GM19463 (cell line): ENCODE measurements at regions not wholly inside any gene's neighbourhood (a gene's known extent, or its start where the extent isn't known, plus 50 kb on each side); places are given as distances from the start of the nearest gene placed in this dataset.

Experiments used
- ATAC-seq: cut with Tn5 transposase; IDR thresholded peaks from one replicate; pipeline ENCODE4 v1.9.1; 2021; ENCODE audit warnings: mild to moderate bottlenecking, moderate library complexity; ENCODE audit not compliant: unreplicated experiment

DNA sequence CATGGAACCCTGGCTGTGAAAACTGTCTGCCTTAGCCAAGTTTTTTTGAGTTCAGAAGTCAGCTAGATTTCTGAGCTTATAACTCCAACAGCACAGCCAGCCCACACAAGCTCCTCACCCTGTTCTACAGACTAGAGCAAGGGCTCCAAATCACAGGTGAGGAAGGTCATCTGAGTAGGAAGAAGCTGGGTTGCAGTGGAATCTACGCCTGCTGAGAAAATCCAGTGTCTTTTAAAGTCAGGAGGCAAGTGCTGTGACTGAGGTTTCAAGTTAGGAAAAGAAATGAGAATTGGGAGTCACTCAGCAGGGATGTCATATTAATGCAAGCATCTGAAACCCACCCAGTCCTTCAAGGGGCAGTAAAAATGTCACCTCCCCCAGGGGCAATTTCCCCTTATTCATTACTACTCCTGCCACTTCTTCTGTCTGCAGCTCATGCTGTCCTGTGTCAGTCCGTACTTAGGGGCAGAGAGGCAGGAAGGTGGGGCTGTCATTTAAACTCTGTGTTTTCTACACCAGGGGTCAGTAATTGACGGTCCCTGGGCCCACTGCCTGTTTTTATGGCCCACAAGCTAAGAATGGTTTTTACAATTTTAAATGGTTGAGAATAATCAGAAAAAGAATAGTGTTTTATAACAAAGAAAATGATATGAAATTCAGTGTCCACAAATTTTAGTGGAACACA, 551.1 kb downstream of the BCL11A start:
- no peak for ATAC-seq

DNA sequence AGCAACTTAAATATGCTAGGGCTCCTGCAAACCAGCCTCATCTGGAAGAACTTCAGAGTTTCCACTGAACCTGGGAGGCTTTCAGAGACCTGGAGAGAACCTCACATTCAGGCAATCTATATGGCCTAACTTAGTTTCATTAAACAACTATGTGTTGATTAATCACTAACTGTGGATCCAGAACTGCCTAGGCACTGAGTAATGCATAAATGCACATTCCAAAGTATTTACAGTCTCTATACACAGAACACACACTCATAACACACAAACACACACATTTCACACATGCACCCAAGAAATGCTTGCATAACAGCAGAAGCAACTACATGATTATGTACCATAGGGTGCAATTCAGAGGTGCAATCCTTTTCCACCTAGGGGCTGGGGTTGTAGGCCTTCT, 552.8 kb downstream of the BCL11A start:
- ATAC-seq, result no peak

DNA sequence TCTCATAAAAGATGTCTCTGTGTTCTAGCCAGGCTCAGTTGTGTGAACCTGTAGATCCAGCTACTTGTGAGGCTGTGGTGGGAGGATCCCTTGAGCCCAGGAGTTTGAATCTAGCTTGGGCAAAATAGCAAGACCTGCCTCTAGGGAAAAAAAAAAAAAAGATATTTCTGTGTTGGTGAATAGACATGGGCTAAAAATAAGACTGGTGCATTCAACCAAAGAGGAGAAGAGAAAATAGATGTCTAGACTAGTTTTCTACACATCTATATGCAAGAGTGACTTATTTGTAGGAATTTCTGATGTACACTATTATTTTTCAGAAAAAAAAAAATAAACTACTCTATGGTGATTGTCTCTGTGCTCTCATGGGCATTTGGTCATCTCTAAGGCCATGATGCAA, 555.1 kb downstream of the BCL11A start:
- no peak for ATAC-seq

DNA sequence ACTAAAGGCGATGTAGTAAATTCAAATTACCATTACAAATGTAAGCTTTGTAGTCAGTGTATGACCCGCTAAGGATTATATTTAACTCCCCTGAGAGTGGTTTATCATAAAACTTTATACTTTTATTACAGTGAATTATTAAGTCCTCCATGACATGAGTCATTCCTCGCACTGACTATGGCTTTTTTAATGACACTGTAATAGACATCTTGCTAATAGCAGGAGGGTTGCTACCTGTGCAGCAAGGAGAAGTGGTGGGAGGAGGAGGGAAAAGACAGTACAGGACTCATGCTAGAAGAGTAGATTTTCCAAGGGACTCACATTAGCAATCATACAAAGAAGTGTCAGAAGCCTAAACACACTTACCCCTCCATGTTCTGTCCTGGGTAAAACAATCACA, 556.1 kb downstream of the BCL11A start:
- no peak for ATAC-seq

DNA sequence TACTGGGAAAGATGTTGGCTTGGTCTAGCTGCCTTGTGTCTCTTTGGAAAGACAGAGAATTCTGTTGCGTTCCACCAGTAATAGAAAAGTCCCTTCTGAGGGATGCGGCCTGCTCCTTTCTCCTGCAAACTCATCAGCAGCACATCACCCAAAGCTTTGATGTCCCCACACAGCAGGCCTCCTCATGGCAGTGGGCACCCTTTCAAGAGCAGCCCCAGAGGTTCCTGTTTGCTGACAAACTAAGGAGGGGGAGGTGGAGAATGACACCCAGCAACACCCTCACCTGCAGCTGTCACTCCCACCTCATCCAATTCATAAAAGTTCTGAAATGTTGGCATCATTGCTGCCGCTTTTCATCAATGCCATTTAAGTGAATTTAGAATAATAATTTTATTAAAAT, 556.6 kb downstream of the BCL11A start:
- ATAC-seq, result no peak

DNA sequence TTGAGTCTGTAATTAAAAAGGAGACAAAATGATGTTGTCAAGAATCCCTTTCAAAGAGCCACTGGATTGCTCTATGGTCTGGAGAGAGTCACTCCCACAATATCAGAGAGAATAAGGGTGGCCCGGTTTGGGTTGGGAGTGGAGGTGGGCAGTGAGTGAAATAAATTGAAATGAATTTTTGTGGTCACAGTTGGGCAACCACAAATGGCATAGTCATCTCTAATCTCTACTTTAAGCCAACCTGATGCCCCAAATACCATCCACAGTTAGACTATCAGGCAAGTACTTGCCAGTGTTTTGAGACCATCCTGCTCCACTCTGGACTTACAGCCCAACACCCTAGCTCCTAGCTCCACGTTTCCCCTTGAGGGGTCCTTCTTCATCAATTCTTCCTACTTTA, 559.7 kb downstream of the BCL11A start:
- ATAC-seq, result no peak

DNA sequence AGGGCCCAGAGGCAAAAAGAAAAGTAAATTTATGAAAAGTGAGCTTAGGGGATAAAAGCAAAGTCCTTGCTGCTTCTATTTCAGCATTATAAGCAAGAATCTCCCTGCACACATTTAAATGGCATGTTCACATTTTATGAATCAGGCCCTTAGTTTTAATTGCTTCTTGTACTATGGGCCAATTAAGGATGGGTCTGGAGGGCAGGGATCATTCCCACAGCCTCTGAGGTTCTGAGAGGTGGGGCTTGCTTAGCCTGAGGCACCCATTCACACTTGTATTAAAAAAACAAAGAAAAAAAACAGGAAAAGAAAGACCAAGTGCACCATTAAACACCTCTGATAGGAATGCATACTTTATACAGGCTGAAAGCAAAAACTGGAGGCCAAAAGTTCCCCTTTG, 565.1 kb downstream of the BCL11A start:
- no peak for ATAC-seq

DNA sequence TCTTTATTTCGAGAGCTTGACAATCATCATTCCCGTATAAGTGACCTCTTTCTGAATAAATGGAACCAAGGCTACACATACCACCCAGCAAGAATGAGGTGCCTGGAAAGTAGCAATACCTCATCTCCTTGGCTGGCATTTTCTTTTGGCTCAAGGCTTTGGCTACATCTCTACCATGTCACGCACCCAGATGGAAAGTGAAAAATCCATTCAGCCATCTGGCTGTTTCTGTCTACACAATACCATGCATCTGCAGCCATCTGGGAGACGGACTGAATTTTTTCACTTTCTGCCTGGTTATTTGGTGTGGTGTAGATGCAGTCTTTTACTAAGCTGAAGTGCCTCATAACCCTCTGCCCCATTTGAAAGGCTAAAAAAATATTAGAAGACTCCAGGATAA, 566.9 kb downstream of the BCL11A start:
- no peak for ATAC-seq

DNA sequence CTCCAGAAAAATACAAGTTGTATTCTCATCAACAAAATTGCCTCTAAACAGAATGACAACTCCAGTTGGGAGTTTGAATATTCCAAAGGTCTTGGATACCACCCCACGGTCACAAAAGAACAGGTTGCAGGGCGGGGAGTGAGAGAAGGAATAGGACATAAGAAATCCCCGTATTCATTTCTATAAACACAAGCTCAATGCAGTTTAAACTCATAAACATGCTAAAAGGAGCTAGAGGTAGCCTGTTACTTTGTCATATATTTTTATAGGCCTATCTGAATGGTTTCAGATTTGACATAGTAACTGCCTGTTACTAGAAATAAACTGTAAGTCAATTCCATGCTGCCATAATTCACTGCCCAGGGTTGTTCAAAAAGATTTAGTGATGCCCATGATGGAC, 567.5 kb downstream of the BCL11A start:
- ATAC-seq, result no peak

DNA sequence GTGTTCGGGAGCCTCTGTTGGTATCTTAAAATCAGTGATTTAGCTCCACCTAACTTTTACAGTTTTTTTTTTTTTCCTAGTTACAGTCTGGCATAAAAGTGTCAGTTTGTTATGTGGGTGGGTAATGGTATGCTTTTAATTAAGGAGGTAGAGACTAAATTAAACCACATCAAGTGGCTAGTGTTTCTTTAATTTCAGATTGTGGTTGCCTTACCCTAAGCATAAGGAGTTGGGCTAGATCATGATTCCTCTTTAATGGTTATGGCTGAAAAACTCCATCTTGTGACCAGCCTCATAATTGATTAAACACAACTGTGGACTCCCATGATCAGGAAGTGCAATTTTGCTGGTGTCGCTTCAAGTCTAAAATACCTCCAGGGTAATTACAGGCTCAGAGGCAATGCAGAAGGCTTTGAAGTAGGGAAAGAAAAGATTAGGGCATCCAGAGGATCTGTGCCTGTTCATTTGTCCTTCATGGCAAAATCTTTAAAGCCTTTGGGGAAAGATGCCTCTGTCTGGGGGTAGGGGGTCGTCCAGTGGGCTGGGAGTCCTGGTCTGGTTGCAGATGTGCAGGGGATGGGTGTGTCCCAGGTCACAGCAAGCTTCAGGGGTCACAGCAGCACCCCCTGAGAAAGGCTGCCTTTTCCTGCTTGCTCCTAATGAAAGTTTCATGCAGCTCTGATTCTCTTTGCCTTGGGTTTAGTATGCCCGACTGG, 579.2 kb downstream of the BCL11A start:
- no peak for ATAC-seq

DNA sequence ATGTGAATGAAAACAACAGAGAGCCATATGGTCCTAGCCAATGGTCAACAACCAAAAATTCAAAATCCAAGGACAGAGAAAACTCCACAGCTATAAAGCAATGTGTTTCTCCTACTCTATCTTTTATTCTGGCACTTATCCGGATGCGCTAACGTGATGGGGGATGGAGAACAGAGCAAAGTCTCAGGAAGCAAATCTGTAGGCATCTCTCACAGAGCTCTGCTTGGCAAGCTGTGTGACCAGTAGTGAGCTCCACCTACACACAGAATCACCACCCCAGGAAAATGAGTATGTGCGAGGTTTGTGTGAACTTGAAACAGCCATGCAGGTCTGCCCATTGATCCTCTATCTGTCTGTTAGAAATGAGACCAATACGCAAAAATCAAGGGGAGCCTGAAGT, 584.3 kb downstream of the BCL11A start:
- ATAC-seq, result no peak

DNA sequence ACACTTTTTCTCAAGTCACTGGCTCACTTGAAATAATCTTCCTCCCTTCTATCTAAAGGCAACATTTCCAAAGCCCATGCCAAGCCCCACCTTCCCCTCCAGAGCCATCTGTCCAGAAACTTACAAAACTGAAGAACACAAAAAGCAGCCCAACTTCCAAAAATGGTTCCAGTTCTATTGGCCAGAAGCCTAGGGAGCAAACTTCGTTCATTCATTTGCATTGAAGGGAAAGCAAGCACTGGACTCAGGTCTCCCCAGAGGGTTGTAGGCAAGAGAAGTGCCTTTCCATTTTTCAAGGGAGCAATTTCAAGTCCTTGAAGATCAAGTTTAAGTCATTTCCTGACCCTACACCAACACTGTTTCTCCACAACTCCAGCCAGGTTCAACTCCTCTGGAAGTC, 585.0 kb downstream of the BCL11A start:
- no peak for ATAC-seq

DNA sequence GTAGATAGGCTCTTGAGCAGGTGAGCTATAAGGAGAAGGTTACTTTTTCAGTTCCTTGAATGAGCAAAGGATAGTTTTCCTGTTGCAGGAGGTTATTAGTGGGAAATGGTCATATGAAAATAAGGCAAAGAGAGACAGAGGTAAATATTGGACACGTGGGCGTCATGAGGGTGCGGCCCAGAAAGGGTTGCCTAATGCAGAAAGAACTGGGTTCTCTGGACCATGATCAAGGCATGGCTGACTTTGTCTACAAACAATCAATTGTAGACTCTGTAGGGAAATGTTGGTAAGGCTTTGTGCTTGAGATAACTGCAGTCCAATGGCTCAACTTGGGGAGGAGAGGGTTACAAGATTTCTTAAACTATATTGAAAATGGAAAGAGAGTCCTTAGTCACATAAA, 585.8 kb downstream of the BCL11A start:
- no peak for ATAC-seq

DNA sequence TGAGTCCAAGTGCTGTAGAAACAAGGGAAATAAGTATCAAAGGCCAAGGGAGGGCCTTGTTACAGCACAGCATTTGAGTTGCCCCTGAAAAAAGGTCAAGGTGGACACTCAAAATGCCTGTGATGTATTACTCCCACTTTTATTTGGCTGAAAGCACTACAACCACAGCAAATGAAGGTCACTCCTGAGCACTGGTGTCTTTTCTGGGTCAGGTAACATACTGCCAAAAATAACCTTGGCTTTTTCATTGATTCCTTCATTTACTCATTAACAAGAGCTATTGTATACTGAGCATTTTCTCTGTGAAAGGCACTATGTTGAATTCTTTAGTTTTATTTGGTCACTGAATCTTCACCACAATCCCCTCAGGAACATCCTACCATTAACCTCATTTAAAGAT, 590.3 kb downstream of the BCL11A start:
- no peak for ATAC-seq

DNA sequence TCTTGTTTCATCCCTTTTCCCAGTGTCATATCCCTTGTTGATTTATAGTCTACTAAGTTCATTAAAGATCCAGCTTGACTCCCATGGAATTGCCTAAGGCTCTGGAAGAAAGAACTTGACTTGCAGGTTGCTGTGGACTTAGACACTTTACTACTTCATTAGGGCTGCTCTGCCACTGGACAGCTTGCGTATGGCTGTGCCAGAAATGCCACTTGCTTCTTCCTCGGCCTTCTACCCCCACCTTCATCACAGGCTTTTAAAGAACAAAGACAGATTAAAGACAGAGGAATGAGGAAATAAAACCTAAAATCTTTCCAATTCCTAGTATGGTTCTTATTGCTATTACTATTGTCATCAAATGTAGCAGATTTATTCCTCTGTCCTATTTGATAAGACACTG, 591.7 kb downstream of the BCL11A start:
- ATAC-seq, result no peak

DNA sequence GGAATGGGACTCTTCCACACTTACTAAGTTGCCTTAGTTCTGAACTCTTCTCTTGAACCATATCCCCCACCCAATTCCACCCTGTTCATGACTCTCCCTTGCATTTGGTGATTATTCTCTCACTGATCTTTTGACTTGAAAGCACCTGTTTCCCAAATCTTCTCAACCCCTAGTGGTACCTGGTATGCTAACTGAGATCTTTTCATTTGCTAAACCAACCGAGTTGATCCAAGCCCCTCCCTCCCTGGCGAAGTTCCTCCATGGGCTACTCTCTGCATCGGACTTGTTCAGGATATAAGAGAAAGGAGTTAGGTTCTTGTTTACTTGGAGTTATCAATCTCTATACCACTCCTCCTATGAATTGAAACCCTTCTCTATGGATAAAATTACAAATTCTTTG, 593.5 kb downstream of the BCL11A start:
- ATAC-seq, result no peak

DNA sequence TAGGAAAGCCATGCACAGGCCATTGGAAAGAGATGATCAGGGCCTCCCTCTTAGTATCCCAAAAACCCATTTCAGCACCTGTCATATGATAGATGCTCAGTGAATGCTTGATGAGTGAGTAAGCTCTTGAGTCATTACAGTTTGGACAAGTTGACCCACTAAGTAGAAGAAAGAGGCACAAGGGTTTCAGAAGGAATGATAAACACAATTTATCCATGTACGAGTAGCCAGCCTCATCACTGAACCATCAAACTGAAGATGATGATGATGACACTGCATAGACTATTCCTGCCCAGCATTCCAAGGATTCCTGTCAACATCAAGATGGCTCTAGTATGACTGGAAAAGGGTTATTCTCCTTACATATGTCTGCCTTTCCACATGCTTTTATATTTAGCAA, 596.0 kb downstream of the BCL11A start:
- ATAC-seq, result no peak

DNA sequence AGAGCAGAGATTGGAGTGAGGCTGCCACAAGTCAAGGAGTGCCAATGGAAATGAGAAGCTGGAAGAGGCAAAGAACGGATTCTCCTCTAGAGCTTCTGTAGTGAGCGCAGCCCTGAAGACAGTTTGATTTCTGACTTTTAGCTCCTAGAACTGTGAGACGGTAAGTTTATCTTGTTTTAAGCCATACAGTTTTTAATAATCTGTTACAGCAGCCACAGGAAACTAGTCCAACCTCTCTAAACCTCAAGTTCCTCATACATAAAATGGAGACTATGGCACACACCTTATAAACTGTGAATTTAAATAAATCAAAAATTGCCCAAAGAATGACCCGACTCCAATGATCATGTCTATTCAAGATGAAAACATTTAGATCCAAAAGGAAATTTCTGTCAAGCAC, 596.5 kb downstream of the BCL11A start:
- no peak for ATAC-seq

DNA sequence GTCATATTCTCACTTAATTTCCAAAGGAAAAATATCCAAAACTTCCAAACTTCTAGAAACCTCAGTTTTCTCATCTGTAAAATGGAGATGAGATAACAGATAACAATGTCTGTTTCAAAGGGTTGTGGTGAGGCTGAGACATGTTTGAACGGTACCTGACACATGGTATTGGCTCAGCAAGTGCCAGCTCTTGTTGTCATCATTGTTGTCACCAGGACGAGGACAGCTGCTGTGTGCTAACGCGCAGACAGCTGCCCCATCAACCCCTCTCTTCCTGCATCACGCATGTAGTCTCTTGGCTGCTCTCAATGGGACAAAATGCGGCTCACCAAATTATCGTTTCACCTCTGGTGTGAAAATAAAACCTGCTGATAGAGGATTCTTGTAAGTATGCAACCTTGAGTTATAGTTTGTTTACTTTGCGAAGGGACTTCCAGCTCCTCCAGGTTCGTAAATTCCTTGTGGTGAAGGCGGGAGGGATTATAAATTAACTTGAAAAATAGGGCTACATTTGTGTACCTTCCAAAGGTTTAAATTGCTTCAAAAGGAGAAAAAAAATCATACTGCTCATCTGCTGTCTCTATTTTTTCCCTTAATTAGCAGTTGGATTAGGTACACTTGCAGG, 605.4 kb downstream of the BCL11A start:
- ATAC-seq, result no peak

DNA sequence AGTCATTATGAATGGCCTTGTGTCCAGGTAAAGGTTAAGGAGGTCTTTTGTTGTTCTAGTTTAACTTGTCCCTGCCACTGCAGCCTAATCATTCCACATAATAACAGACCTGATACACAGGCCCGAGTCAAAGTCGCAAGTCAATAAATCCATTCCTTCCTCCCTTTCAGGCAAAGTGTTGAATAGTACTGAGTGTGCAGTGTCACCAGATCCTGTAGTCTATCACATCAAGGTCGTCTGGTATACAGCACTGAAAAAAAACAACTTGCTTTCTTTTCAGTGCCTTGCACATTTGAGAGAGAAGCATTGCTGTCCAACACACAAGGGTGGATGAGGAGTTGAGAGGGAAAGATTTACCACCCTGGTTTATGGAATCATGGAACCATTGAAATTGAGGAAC, 606.2 kb downstream of the BCL11A start:
- no peak for ATAC-seq

DNA sequence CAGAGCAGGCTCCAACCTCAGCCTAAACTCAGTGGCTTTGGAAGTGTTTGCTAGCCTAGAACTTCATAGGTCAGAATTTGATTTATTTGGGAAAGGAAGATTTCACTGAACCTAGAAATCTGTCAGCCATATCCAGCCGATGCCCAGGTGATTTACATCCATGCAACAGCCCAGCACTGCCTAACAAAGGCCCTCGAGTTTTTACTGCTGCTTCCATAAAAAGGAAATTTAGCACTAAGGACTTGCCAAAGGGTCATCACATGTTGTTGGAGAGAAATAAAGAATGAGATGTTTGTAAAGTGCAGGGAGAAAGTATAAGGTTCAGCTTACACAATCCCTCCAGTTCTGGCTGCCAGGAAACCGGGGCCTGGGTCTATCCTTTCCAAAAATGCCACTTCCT, 614.2 kb downstream of the BCL11A start:
- no peak for ATAC-seq

DNA sequence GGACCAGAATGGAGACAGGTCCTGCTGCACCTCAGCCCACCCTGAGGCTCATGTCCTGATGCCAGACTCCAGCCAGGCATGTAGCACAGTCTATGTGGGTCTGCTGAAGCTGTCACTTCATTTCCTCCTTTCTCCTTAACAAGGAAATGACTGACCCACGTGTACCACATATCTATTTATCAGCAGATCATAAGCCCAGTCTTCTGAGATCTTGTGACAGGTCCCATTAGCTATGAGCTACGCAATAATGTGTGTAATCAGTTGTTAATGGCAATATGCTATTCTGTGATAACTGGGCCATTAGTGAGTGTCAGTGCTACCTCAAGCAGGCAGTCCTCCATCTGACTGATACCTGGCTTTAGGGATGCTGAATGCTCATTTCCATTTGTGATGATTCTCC, 615.3 kb downstream of the BCL11A start:
- no peak for ATAC-seq
